ENCODE measurements at regions not wholly inside any gene's neighbourhood (a gene's known extent, or its start where the extent isn't known, plus 50 kb on each side); places are given as distances from the start of the nearest gene placed in this dataset.

GRCh38 chr17:55607731-55608341 lies 96.6 kb upstream of the SMIM36 start:
- no peak overlapping the region for H3K4me3 ChIP-seq (ENCODE audit: low read depth, low read length)

DNA sequence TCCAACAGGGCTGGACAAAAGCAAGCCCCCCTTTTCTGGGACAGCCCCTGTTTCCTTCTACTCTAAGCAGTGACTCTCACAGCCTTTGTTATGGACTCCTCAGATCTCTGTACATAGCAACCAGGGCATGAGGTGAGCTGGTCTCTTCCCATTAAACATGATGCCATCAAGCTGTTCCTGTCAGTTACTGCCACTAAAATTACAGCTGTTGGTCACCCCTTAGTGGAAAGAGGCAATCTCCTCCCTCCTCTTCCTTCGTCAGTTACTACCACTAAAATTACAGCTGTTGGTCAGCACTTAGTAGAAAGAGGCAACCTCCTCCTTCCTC lies 95.2 kb upstream of the SMIM36 start:
- Histone ChIP-seq H3K4me1 (ENCODE audit: control insufficient read depth, insufficient read depth, low read length) (peaks cover 7% of the 10 kb centered on the region), H3K36me3 (ENCODE audit: control insufficient read depth, insufficient read depth, low read length) (no peaks in the 10 kb centered on the region), H3K9me3 (ENCODE audit: control insufficient read depth, insufficient read depth, low read length) (no peaks in the 10 kb centered on the region), H3K27me3 (ENCODE audit: control insufficient read depth, insufficient read depth, low read length) (no peaks in the 10 kb centered on the region), H3K4me3 (ENCODE audit: low read depth, low read length) (no peak overlapping the region), H3K27ac (ENCODE audit: low read depth, low read length) (no peak overlapping the region), H3K9ac (ENCODE audit: low read depth, low read length) (no peak overlapping the region)

More at GRCh38 chr17:55607731-55608341, 96.6 kb upstream of the SMIM36 start:
- no peak overlapping the region for H3K27ac ChIP-seq (ENCODE audit: low read depth, low read length)
- H3K36me3 ChIP-seq (ENCODE audit: control insufficient read depth, insufficient read depth, low read length) = no peaks in the 10 kb centered on the region
- H3K9me3 ChIP-seq (ENCODE audit: control insufficient read depth, insufficient read depth, low read length) = no peaks in the 10 kb centered on the region
- H3K9ac ChIP-seq (ENCODE audit: low read depth, low read length) = no peak overlapping the region
- H3K4me1 ChIP-seq (ENCODE audit: control insufficient read depth, insufficient read depth, low read length) = no peaks in the 10 kb centered on the region
- H3K27me3 ChIP-seq (ENCODE audit: control insufficient read depth, insufficient read depth, low read length) = no peaks in the 10 kb centered on the region

DNA sequence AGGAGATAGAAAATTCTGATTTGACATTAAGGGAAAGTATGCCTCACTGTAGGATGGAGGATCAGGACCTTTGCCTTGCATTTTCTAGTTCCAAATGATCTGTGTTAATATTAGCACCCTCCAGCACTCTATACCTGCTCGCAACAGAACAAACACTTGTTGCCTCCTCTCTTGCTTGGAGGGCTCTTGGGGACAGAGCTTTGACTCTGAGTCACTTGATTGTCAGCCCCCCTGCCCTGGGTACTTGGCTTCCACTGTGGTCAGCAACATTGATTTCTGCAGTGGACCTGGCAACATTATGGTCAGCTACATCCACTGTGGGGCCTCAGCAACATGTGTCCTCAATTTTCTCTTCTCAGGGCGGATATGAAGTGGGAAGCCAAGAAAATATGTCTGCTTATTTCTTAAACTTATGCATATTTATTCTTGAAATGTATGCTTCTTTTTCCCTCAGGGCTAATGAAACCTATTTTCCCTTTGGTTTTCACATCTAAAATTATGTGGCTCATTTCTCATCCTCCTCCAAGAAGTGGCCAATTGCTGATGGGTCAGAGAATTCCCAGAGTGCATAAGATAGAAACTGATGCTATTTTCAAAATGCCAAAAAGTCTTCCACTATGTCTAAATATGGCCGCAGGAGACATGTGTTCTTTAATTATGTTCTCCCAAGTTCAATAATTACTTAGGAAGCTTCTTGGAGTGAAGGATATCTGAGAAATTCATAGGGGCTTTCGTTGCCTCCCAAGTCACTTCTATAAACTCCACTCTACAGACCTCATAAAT lies 94.6 kb upstream of the SMIM36 start:
- H3K27me3 ChIP-seq (ENCODE audit: control insufficient read depth, insufficient read depth, low read length) = no peaks in the 10 kb centered on the region
- H3K4me1 ChIP-seq (ENCODE audit: control insufficient read depth, insufficient read depth, low read length) = peaks cover 7% of the 10 kb centered on the region

GRCh38 chr17:55601874-55602364 lies 90.7 kb upstream of the SMIM36 start:
- 0 out of 2 replicates have a peak, but pooled peaks cover 8% of the 10 kb centered on the region for H3K9me3 ChIP-seq (ENCODE audit: control insufficient read depth, insufficient read depth, low read length)
- H3K4me3 ChIP-seq (ENCODE audit: low read depth, low read length) = peak overlapping the region; percentile 17; the same call in 1 of the 2 replicates
- H3K4me1 ChIP-seq (ENCODE audit: control insufficient read depth, insufficient read depth, low read length) = peaks cover 7% of the 10 kb centered on the region
- H3K27me3 ChIP-seq (ENCODE audit: control insufficient read depth, insufficient read depth, low read length) = no peaks in the 10 kb centered on the region
- H3K9ac ChIP-seq (ENCODE audit: low read depth, low read length) = peak overlapping the region; percentile 45; the same call in 1 of the 2 replicates
- H3K27ac ChIP-seq (ENCODE audit: low read depth, low read length) = peak overlapping the region; percentile 53
- H3K36me3 ChIP-seq (ENCODE audit: control insufficient read depth, insufficient read depth, low read length) = no peaks in the 10 kb centered on the region

More for the DNA sequence above, 94.6 kb upstream of the SMIM36 start:
- H3K36me3 ChIP-seq (ENCODE audit: control insufficient read depth, insufficient read depth, low read length) = no peaks in the 10 kb centered on the region
- H3K27ac ChIP-seq (ENCODE audit: low read depth, low read length) = no peak overlapping the region
- no peak overlapping the region for H3K4me3 ChIP-seq (ENCODE audit: low read depth, low read length)
- H3K9me3 ChIP-seq (ENCODE audit: control insufficient read depth, insufficient read depth, low read length) = no peaks in the 10 kb centered on the region
- H3K9ac ChIP-seq (ENCODE audit: low read depth, low read length) = no peak overlapping the region

GRCh38 chr17:55598495-55598894 lies 87.2 kb upstream of the SMIM36 start:
- H3K27me3 ChIP-seq (ENCODE audit: control insufficient read depth, insufficient read depth, low read length) = no peaks in the 10 kb centered on the region
- peaks cover 7% of the 10 kb centered on the region for H3K4me1 ChIP-seq (ENCODE audit: control insufficient read depth, insufficient read depth, low read length)
- 0 out of 2 replicates have a peak, but pooled peaks cover 8% of the 10 kb centered on the region for H3K9me3 ChIP-seq (ENCODE audit: control insufficient read depth, insufficient read depth, low read length)
- no peak overlapping the region for H3K9ac ChIP-seq (ENCODE audit: low read depth, low read length)
- H3K27ac ChIP-seq (ENCODE audit: low read depth, low read length) = no peak overlapping the region
- H3K36me3 ChIP-seq (ENCODE audit: control insufficient read depth, insufficient read depth, low read length) = no peaks in the 10 kb centered on the region
- no peak overlapping the region for H3K4me3 ChIP-seq (ENCODE audit: low read depth, low read length)

GRCh38 chr17:55588446-55589242 lies 77.4 kb upstream of the SMIM36 start:
- no peak overlapping the region for H3K9ac ChIP-seq (ENCODE audit: low read depth, low read length)
- no peaks in the 10 kb centered on the region for H3K27me3 ChIP-seq (ENCODE audit: control insufficient read depth, insufficient read depth, low read length)
- H3K4me1 ChIP-seq (ENCODE audit: control insufficient read depth, insufficient read depth, low read length) = no peaks in the 10 kb centered on the region
- H3K36me3 ChIP-seq (ENCODE audit: control insufficient read depth, insufficient read depth, low read length) = no peaks in the 10 kb centered on the region
- H3K9me3 ChIP-seq (ENCODE audit: control insufficient read depth, insufficient read depth, low read length) = no peaks in the 10 kb centered on the region
- H3K27ac ChIP-seq (ENCODE audit: low read depth, low read length) = no peak overlapping the region
- H3K4me3 ChIP-seq (ENCODE audit: low read depth, low read length) = no peak overlapping the region

GRCh38 chr17:55587608-55588139 lies 76.4 kb upstream of the SMIM36 start:
- Histone ChIP-seq H3K4me1 (ENCODE audit: control insufficient read depth, insufficient read depth, low read length) (no peaks in the 10 kb centered on the region), H3K9me3 (ENCODE audit: control insufficient read depth, insufficient read depth, low read length) (no peaks in the 10 kb centered on the region), H3K27me3 (ENCODE audit: control insufficient read depth, insufficient read depth, low read length) (no peaks in the 10 kb centered on the region), H3K9ac (ENCODE audit: low read depth, low read length) (no peak overlapping the region), H3K4me3 (ENCODE audit: low read depth, low read length) (no peak overlapping the region), H3K27ac (ENCODE audit: low read depth, low read length) (no peak overlapping the region), H3K36me3 (ENCODE audit: control insufficient read depth, insufficient read depth, low read length) (no peaks in the 10 kb centered on the region)

DNA sequence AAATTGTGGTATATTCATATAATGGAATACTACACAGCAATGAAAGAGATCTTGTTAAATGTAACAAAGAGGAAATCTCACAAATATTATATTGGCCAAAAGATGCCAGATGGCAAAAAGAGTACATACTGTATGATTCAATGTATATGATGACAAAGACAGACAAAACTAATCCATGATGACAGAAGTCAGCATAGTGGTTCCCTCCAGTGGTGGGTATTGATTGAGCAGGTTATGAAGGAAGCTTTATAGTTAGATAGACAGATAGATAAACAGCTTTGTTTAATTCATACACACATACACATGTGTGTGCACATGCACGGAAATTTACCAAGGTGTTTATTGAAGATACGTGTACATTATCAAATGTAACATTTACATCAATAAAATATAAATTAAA lies 74.4 kb upstream of the SMIM36 start:
- Histone ChIP-seq H3K4me1 (ENCODE audit: control insufficient read depth, insufficient read depth, low read length) (no peaks in the 10 kb centered on the region), H3K27me3 (ENCODE audit: control insufficient read depth, insufficient read depth, low read length) (no peaks in the 10 kb centered on the region), H3K9ac (ENCODE audit: low read depth, low read length) (no peak overlapping the region), H3K27ac (ENCODE audit: low read depth, low read length) (no peak overlapping the region), H3K36me3 (ENCODE audit: control insufficient read depth, insufficient read depth, low read length) (no peaks in the 10 kb centered on the region), H3K9me3 (ENCODE audit: control insufficient read depth, insufficient read depth, low read length) (no peaks in the 10 kb centered on the region), H3K4me3 (ENCODE audit: low read depth, low read length) (no peak overlapping the region)

DNA sequence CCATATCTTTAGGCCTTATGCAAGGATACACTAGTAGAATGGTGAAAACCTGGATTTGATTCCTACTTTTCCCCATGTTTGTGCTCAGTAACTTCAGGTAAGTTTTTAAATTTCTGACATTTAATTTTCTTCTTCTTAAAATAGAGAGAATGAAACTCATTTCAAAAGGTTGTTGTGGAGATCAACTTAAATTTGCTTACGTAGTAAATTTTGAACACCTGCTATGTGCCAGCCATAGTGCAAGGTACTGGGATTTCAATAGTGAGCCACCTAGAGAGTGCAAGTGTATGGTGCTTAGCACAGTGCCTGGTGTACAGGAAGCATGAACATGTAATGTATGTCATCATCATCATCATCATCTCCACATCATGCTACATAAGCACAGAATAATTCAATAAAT lies 73.6 kb upstream of the SMIM36 start:
- Histone ChIP-seq H3K36me3 (ENCODE audit: control insufficient read depth, insufficient read depth, low read length) (no peaks in the 10 kb centered on the region), H3K9me3 (ENCODE audit: control insufficient read depth, insufficient read depth, low read length) (no peaks in the 10 kb centered on the region), H3K27me3 (ENCODE audit: control insufficient read depth, insufficient read depth, low read length) (no peaks in the 10 kb centered on the region), H3K27ac (ENCODE audit: low read depth, low read length) (no peak overlapping the region), H3K4me1 (ENCODE audit: control insufficient read depth, insufficient read depth, low read length) (no peaks in the 10 kb centered on the region), H3K9ac (ENCODE audit: low read depth, low read length) (no peak overlapping the region), H3K4me3 (ENCODE audit: low read depth, low read length) (no peak overlapping the region)

GRCh38 chr17:55584055-55584685 lies 72.9 kb upstream of the SMIM36 start:
- Histone ChIP-seq H3K36me3 (ENCODE audit: control insufficient read depth, insufficient read depth, low read length) (no peaks in the 10 kb centered on the region), H3K27me3 (ENCODE audit: control insufficient read depth, insufficient read depth, low read length) (no peaks in the 10 kb centered on the region), H3K9me3 (ENCODE audit: control insufficient read depth, insufficient read depth, low read length) (no peaks in the 10 kb centered on the region), H3K9ac (ENCODE audit: low read depth, low read length) (no peak overlapping the region), H3K4me3 (ENCODE audit: low read depth, low read length) (no peak overlapping the region), H3K27ac (ENCODE audit: low read depth, low read length) (no peak overlapping the region), H3K4me1 (ENCODE audit: control insufficient read depth, insufficient read depth, low read length) (no peaks in the 10 kb centered on the region)
